HUDEP-2 (cell line): ENCODE measurements at regions not wholly inside any gene's neighbourhood (a gene's known extent, or its start where the extent isn't known, plus 50 kb on each side); places are given as distances from the start of the nearest gene placed in this dataset.
"Not testable (repeated sequence)": the region's sequence is repeated elsewhere in the genome, so short reads cannot be mapped to it uniquely, and the experiment has no call there.

Source experiments
- DNase-seq, 76 experiments: peaks; one replicate each; lab custom pipeline; 2025; ENCODE audit not compliant: unreplicated experiment in 76 of 76; lab: John Stamatoyannopoulos, UW

DNA sequence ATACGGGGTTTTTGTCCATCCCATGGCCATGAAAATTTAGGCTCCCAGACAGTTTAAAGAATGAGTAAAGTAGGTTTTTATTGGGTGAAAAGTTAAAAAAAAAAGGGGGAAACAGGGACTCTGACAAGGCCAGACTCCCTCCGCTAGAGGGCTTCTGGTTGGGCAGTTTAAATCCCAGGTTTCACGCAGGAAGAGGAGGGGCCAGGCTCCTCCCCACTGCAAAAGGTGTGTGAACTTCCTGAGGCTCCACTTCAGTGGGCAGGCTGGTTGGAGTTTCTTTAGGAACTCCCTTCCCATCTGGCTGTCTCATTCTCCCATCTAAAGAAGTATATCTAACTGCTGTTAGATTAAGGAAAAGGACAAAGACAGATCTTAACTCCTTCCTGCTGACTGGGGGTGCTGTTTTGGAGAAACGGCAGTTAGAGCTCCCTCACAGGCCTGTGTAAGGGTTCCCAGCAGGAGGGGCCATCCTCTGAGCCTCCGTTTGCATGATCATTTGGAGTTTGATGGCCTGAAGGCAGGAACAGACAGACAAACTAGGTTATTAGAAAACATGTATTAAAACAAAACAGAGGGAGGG is 1160.7 kb downstream of the CNTNAP5 start:
- no peak for DNase-seq

DNA sequence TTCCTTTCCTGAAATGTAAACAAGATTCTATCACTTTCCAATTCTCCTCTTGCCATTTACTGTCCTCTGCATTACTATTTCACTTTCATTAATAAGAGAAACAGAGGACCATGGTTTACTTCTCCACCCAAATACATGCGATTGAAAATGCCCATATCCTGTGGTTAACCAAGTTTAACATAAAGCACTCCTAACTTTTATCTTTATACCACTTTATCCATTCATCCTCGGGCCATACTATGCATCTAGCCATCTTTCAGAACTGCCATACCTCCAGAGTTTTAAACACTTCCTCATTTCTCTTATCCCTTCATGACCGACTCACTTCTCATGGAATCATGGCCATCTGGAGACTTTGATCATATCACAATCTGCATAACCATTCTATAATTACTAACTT is 1182.3 kb downstream of the CNTNAP5 start:
- DNase-seq, result no peak

DNA sequence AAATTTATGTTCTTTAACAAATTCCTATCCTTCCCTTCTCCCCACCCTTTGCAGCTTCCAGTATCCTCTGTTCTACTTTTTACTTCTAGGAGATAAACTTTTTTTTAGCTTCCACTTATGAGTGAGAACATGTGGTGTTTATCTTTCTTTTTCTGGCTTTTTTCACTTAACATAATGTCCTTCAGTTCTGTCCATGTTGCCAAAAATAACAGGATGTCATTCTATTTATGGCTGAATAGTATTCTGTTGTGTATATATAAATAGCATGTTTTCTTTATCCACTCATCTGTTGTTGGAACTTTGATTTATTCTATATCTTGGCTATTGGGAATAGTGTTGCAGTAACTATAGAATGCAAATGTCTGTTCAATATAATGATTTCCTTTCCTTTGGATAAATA is 1191.2 kb downstream of the CNTNAP5 start:
- DNase-seq, result no peak

DNA sequence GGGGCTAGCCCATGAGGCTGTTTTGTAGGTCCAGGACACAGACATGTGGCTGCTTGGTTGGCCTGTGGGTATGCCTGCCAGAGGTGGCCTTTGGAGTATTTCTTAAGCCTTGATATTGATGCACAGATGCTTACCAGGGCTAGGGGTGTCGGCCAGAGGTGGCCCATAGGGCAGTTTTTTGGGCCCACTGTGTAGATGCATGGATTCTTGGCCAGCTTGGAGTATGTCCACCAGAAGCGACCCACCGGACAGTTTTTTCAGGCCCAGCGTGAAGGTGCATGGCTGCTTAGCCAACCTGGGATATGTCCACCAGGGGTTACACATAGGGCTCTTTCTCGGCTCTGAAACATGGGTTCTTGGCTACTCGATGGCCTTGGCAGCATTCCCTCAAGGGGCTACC is 1199.1 kb downstream of the CNTNAP5 start:
- no peak for DNase-seq

DNA sequence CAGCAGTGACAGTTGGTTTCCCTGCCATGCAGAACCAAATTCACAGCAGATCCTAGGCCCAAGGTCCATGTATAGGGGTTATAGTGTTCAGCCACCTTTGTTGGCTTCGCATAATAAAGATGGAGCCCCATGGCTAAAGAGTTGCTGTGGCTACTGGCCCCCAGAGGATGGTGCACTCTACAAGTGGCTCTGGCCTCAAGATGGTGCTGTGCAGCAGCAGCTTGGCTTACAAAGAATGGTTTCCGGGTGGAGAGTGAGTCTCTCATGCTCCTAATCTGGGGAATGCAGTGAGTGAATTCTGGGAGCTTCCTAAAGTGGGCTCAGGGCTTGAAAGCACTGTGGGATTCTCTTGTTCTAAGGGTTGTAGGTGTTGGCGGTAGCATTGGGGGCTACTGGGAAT is 1199.7 kb downstream of the CNTNAP5 start:
- no peak for DNase-seq

DNA sequence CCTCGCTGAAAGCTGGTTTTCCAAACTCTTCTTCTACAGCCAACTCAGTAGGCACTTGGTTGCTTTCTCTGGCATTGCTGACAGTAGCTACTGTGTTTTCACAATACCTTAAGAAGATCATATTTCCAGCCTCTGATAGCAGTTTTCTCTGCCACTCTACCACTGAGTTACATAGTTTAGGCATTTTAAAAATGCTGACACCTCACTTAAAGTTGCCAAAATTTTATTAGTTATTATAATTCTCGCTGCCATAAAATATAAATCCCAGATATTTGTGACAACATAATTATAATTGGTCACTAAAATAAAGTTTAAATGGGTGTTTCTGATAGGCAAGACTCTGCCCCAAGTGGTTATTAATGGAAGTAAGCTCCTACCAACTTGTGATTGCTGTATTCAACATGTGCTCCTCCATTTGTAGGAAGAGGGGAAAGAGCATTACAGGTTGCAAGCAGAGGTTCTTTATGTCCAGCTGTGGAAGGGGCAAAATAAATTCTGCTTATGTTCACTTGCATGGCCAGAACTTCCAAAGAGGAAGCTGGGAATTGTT is 1202.8 kb downstream of the CNTNAP5 start:
- no peak for DNase-seq

DNA sequence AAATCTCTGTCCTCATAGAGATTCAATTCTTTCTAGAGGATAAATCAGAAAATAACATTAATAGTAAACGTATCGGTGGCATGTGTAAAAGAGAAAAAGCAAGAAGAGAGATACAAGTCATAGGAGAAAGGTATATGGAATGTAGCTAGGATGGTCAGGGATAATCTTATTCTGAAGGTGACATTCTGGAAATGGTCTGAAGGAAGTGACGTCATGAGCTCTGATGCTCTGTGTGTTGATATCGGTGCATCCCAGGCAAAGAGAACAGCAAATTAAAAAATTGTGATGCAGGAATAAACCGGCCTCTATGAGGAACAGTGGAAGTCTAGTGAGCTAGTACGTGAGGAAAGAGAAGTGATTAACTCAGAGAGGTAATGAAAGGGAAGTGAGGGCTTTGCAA is 1215.8 kb downstream of the CNTNAP5 start:
- DNase-seq, result no peak

DNA sequence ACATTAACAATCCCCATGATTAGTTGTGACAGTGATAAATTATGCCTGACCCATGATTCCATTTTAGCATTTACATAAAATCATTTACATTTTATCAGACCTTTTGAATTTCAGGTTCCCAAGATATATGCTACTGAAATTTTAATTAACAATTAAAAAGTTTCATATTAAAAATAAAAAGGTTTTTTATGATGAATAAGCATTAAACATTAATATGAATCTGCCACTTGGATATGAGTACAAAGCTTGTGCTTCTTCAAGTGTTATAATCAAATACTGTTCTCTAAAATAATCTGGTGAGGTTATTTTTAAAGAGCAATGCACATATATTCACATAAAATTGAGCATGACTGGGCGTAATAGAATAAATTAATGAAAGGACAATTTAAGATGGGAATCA is 1218.0 kb downstream of the CNTNAP5 start:
- DNase-seq, result no peak

DNA sequence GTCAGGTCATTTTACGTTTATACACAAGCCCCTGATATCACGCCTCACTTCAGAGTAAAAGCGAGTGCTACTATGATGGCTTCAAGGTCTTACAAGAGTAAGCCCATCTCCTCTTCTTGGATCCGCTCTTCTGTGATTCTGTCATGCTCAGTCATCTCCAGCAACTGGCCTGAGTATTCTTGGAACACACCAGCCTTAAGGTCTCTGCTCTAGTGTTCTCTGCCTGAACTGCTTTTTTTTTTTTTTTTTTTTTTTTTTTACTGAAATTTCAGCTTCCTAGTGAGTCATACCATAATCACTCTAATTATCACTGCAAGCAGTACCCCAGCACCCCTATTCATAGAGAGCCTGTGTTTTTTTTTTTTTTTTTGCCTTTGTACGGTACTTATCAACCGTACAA is 1228.9 kb downstream of the CNTNAP5 start:
- DNase-seq, result no peak

DNA sequence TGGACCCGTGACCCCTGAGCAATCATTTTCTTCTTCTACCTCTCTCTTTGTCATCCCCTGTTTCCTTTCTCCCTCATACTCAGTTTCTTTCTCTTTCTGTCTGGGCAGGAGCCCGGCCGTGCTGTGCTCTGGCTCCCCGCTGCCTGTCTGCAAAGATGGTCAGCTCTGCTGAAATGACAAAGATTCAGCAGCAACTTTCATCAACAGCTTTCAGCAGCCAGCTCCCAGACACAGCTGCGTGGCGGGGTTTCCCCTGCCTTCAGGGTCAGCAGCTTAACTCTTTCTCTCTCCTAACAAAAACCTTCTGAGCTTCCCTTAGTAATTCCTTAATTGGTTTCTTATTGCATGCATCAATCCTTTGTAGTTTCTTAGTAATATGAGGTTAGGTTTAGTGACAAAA is 1234.4 kb downstream of the CNTNAP5 start:
- DNase-seq, result no peak

DNA sequence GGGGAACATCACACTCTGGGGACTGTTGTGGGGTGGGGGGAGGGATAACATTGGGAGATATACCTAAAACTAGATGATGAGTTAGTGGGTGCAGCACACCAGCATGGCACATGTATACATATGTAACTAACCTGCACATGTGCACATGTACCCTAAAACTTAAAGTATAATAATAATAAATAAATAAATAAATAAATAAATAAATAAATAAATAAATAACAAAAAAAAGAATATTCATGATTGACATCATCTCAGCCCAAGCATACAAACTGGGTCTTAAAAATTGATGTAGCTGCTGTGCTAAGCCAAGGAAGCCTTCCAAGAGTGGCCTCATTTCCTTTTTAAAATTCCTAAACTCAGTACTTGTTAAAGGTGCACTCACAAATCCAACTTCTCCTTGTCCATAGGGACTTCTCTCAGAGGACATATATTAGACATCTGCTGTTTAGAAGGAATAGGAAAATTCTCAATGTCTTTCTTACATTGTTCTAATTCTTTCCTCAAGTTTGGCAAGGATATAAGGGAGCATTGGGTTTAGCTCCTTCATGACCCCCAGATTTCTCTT is 1235.4 kb downstream of the CNTNAP5 start:
- DNase-seq, result not testable (repeated sequence)

DNA sequence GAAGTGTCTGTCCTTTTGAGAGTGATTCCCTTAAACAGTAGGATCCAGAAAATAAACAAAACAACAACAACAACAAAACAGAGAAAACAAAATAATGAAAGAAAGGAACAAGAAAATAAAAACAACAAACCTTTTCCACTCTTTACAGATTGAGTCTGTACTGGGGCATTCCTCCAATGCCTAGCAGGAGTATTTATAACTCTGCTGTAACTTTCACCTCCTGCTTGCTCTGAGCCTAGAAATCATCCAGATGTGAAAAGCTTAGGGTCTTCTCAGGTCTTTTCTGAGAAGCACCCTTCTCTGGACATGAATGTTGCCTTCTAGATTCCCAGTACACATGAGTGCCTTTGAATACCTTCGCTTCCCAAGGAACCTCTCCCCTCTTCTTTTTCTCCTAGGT is 1239.4 kb downstream of the CNTNAP5 start:
- DNase-seq, result no peak

DNA sequence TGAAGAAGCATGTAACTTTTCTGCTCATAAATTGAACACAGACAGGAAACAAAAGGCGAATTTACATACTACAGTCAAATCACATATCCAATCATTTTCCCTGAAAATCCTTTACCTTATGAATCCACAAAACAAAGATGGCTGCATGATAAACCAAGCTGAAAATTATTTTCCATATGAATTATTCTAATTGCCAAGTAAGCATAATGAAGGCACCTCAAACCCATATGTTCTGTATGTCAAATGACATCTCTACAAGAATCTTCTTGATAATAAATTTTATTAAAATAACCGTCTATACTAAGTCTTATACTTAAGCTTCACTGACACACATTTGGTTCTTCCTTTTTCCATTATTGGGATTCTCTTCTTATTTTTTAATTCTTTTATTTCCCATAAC is 1242.6 kb downstream of the CNTNAP5 start:
- DNase-seq, result no peak

DNA sequence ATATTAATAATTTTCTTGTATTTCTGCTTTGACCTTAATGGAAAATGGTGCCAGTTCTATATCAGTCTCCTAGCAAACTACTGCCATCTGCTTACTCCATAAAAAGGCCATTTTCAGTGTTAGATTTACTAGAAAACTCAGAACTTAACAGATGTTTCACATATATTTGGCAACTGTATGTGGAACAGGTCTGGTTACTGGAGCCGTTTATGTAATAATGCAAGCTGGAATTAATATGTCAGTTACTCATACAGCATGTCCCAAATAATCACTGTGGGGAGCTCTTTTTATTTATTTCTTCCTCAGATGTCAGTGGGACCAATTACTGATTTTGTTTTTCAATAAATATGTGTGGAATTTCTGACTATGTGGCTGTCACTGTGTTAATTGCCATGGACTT is 1247.6 kb downstream of the CNTNAP5 start:
- no peak for DNase-seq

DNA sequence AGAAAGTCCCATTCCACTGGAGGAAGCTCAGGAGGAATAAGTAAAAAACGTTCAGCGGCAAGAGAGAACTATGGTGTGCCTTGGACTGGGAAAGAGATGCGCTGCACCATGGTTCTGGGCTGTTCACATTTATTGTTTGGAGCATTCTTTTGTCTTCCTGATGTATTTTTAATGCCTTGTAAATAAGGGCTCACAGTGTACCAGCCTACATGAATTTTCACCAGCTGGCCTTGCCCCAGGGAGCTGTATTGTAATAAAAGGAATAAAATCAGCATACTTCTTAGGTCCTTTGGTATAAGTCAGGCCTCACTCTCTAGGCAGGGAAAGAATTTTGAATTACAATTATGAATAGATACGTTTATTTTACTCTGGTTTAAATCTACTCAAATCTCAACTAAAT is 1249.6 kb downstream of the CNTNAP5 start:
- no peak for DNase-seq

DNA sequence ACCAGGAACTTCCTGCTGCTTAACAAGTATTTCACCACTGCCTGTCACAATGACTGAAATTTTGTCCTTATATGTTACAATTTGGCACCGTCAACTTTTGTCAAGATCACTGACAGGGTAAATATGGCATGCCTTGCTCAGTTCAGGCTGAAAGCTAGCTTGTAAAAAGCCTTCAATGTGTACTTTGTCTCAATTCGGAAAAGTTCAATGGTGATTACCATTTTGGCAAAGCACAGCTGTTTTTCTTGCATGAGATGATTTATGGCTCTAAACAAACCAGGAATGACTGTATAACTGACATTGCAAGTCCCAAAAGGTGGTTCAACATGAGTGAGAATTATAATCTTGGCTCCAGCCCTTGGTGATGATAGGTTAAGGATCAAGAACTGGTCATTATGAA is 1255.2 kb downstream of the CNTNAP5 start:
- no peak for DNase-seq

DNA sequence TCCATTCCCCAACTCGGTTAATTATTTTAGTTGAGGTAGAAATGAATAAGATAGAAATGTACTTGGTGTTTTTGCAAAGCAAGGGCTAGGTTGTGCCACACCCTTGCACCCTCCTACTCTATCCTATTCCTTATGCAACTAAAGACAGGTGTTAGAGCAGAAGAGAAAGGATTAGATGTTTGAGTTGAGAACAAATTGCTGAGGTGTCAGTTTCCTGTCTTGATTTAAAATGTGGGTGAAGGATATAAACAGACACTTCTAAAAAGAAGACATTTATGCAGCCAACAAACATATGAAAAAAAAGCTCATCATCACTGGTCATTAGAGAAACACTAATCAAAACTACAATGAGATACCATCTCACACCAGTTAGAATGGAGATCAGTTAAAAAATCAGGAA is 1256.2 kb downstream of the CNTNAP5 start:
- DNase-seq, result no peak

DNA sequence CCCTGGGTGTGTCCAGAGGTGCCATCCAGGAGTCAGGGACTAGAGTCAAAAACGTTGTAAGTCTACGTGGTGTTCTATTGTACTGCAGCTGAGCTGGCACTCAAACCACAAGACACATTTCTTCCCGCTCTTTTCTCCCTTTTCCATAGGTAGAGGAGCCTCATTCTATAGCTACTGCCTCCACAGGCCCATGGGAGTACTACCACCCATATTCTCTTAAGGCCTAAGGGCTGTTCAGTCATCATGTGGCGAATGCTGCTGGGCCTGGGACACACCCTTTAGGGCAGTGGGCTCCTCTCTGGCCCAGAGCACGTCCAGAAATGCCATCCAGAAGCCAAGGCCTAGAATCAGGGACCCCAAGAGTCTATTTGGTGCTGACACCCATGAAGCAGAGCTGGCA is 1271.7 kb downstream of the CNTNAP5 start:
- no peak for DNase-seq

DNA sequence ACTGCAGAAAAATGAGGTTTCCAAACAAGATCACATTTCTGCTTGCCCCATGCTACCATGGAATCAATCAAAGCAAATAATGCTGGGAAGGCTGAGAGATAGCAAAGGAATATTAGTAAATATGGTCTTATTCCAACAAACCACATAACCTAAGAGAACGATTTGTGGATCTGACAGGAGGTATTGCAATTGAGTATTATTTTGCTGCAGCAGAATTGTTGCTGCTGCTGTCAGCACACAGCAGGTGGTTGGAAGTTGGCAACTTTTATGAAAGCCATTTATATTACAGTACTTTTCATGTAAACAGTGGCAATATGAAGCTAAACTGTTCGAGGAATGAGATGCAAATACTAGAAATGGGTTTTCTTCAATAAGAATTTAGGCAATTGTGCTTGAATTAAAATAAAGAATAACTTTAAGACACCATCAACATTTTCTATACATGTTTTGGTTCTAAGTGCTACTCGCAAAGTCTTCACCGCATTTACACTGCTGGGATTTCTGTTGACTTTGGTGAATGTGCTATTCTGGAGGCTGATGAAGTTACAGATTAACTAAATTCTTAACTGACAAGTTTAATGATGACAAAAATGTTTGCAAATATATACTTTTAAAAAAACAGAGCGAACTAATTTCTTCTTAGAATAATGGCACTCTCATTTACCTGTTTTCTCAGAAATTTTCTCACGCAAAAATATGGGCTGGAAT is 1285.7 kb downstream of the CNTNAP5 start:
- no peak for DNase-seq

DNA sequence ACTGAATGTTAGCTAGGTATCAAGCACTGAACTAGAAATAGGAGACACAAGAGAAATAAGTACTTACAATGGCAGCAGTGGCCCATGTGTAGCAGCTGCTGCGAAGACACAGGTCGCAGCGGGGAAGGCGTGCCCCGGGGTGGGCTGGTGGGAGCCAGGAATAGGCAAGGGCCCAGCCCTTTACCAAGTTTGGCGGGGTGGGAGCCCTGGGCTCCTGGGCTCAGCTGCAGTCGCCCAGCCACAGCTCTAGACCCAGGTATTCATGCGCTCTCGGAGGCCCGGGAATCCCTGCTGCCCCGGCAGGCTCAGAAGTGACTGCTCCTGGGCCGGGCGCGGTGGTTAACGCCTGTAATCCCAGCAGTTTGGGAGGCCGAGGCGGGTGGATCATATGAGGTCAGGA is 1287.3 kb downstream of the CNTNAP5 start:
- DNase-seq, result no peak

DNA sequence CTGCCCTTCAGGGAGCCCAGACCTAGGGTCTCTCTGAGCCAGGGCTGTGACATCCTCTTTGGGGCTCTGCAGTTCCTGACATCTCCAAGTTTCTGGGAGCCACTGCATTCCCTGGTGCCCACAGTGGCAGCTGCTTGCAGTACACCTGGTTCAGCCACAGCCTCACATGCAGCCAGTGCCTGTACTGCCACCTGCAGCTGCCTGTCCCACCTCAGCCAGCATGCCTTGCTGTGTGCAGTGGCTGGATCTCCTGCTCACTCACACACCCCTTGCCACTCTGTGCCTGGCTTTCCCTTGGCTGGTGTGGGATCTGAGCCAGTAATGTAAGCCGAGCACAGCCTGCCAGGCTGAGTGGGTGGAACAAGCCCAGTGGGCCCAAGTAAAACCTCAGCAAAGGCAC is 1288.7 kb downstream of the CNTNAP5 start:
- no peak for DNase-seq

DNA sequence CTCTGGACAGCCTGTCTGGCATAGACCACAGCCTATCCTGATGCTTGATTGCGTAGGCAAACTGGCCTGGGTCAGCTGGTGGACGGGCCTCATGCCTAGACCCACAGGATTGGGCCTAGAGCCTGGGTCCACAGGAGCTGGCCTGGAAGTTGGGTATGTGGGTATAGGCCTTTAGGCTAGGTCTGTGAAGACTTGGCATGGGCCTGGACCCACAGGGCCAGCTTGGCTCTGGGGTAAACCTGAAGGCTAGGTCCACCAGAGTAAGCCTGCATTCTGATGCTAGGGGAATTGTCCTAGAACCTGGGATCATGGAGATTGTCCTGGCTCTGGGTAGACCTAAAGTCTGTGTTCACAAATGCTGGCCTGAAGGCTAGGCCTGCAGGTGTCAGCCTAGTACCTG is 1293.7 kb downstream of the CNTNAP5 start:
- no peak for DNase-seq
